ENCODE measurements at regions not wholly inside any gene's neighbourhood (a gene's known extent, or its start where the extent isn't known, plus 50 kb on each side); places are given as distances from the start of the nearest gene placed in this dataset.

GRCh38 chr1:101178688-101179491 lies 57.9 kb upstream of the S1PR1 start:
- Histone ChIP-seq H2BK12ac (ENCODE audit: low read length) (no peak overlapping the region), H3K9ac (ENCODE audit: low read depth, low read length, poor library complexity) (no peak overlapping the region), H4K8ac (ENCODE audit: low read depth, low read length) (no peak overlapping the region), H3K27ac (replicated peaks; ENCODE audit: low read length) (no peak overlapping the region), H3K18ac (ENCODE audit: low read length) (no peak overlapping the region), H2BK120ac (ENCODE audit: low read depth, low read length) (no peak overlapping the region), H3K4me3 (ENCODE audit: low read length in 2 of 2) (no peak overlapping the region), H3K14ac (ENCODE audit: low read length) (no peak overlapping the region), H3K23ac (ENCODE audit: low read depth, low read length, poor library complexity) (no peak overlapping the region), H3K9me3 (replicated peaks in 1 of 2; ENCODE audit: control insufficient read depth in 2 of 2, insufficient read depth in 1 of 2, low read depth in 1 of 2, low read length in 2 of 2) (no peaks in the 10 kb centered on the region), H3K4me1 (ENCODE audit: control insufficient read depth in 2 of 2, insufficient read depth in 1 of 2, low read depth in 1 of 2, low read length in 2 of 2) (peaks cover 5 to 6% of the 10 kb centered on the region in 2 donors), H3K79me1 (ENCODE audit: low read depth, low read length) (no peaks in the 10 kb centered on the region), H2BK5ac (ENCODE audit: low read length) (no peak overlapping the region), H2AFZ (ENCODE audit: low read length) (peak overlapping the region; percentile 43), H2AK5ac (ENCODE audit: low read depth, low read length) (no peak overlapping the region), H4K91ac (ENCODE audit: low read depth, low read length, poor library complexity) (no peak overlapping the region), H3K27me3 (ENCODE audit: control insufficient read depth in 3 of 3, insufficient read depth in 3 of 3, low read depth in 1 of 3, low read length in 3 of 3) (no peaks in the 10 kb centered on the region), H3K4me2 (ENCODE audit: insufficient read depth, low read length, poor library complexity, severe bottlenecking) (no peak overlapping the region), H3K4ac (ENCODE audit: low read length) (no peak overlapping the region), H3K36me3 (replicated peaks in 1 of 2; ENCODE audit: control insufficient read depth in 2 of 2, insufficient read depth in 2 of 2, low read length in 2 of 2) (no peaks in the 10 kb centered on the region), H2BK15ac (ENCODE audit: low read length) (no peak overlapping the region)
- no CpG with 5 or more reads among the region's 8 CpGs for WGBS, 2 donors (ENCODE audit: extremely low coverage in 2 of 2, insufficient read length in 2 of 2, insufficient replicate concordance in 1 of 2)
- DNase-seq (ENCODE audit: low spot score), result no peak

- DNase-seq (ENCODE audit: low spot score), result no peak
- Histone ChIP-seq H3K36me3 (replicated peaks in 1 of 2; ENCODE audit: control insufficient read depth in 2 of 2, insufficient read depth in 2 of 2, low read length in 2 of 2) (no peaks in the 10 kb centered on the region), H3K9me3 (replicated peaks in 1 of 2; ENCODE audit: control insufficient read depth in 2 of 2, insufficient read depth in 1 of 2, low read depth in 1 of 2, low read length in 2 of 2) (no peaks in the 10 kb centered on the region), H2AFZ (ENCODE audit: low read length) (no peak overlapping the region), H2BK15ac (ENCODE audit: low read length) (no peak overlapping the region), H3K4me1 (ENCODE audit: control insufficient read depth in 2 of 2, insufficient read depth in 1 of 2, low read depth in 1 of 2, low read length in 2 of 2) (peaks cover 5 to 6% of the 10 kb centered on the region in 2 donors), H3K27ac (replicated peaks; ENCODE audit: low read length) (no peak overlapping the region), H3K23ac (ENCODE audit: low read depth, low read length, poor library complexity) (no peak overlapping the region), H4K8ac (ENCODE audit: low read depth, low read length) (no peak overlapping the region), H3K18ac (ENCODE audit: low read length) (no peak overlapping the region), H2BK12ac (ENCODE audit: low read length) (no peak overlapping the region), H3K4ac (ENCODE audit: low read length) (no peak overlapping the region), H2BK5ac (ENCODE audit: low read length) (no peak overlapping the region), H3K27me3 (ENCODE audit: control insufficient read depth in 3 of 3, insufficient read depth in 3 of 3, low read depth in 1 of 3, low read length in 3 of 3) (no peaks in the 10 kb centered on the region), H3K4me3 (ENCODE audit: low read length in 2 of 2) (no peak overlapping the region), H3K79me1 (ENCODE audit: low read depth, low read length) (no peaks in the 10 kb centered on the region), H3K4me2 (ENCODE audit: insufficient read depth, low read length, poor library complexity, severe bottlenecking) (no peak overlapping the region), H4K91ac (ENCODE audit: low read depth, low read length, poor library complexity) (no peak overlapping the region), H3K9ac (ENCODE audit: low read depth, low read length, poor library complexity) (no peak overlapping the region), H2AK5ac (ENCODE audit: low read depth, low read length) (no peak overlapping the region), H3K14ac (ENCODE audit: low read length) (no peak overlapping the region), H2BK120ac (ENCODE audit: low read depth, low read length) (no peak overlapping the region)
- WGBS, 2 donors (ENCODE audit: extremely low coverage in 2 of 2, insufficient read length in 2 of 2, insufficient replicate concordance in 1 of 2), result no CpG with 5 or more reads among the region's 1 CpG
Measured at GRCh38 chr1:101178341-101178687, 58.5 kb upstream of the S1PR1 start.

- Histone ChIP-seq H3K9me3 (replicated peaks in 1 of 2; ENCODE audit: control insufficient read depth in 2 of 2, insufficient read depth in 1 of 2, low read depth in 1 of 2, low read length in 2 of 2) (no peaks in the 10 kb centered on the region), H4K8ac (ENCODE audit: low read depth, low read length) (no peak overlapping the region), H4K91ac (ENCODE audit: low read depth, low read length, poor library complexity) (no peak overlapping the region), H2AFZ (ENCODE audit: low read length) (no peak overlapping the region), H3K4me1 (ENCODE audit: control insufficient read depth in 2 of 2, insufficient read depth in 1 of 2, low read depth in 1 of 2, low read length in 2 of 2) (peaks cover 5 to 6% of the 10 kb centered on the region in 2 donors), H3K36me3 (replicated peaks in 1 of 2; ENCODE audit: control insufficient read depth in 2 of 2, insufficient read depth in 2 of 2, low read length in 2 of 2) (no peaks in the 10 kb centered on the region), H3K4me2 (ENCODE audit: insufficient read depth, low read length, poor library complexity, severe bottlenecking) (no peak overlapping the region), H2BK5ac (ENCODE audit: low read length) (no peak overlapping the region), H2AK5ac (ENCODE audit: low read depth, low read length) (no peak overlapping the region), H2BK12ac (ENCODE audit: low read length) (no peak overlapping the region), H3K4ac (ENCODE audit: low read length) (no peak overlapping the region), H3K4me3 (ENCODE audit: low read length in 2 of 2) (no peak overlapping the region), H3K79me1 (ENCODE audit: low read depth, low read length) (no peaks in the 10 kb centered on the region), H3K27ac (replicated peaks; ENCODE audit: low read length) (no peak overlapping the region), H3K9ac (ENCODE audit: low read depth, low read length, poor library complexity) (no peak overlapping the region), H2BK120ac (ENCODE audit: low read depth, low read length) (no peak overlapping the region), H2BK15ac (ENCODE audit: low read length) (no peak overlapping the region), H3K14ac (ENCODE audit: low read length) (no peak overlapping the region), H3K18ac (ENCODE audit: low read length) (no peak overlapping the region), H3K27me3 (ENCODE audit: control insufficient read depth in 3 of 3, insufficient read depth in 3 of 3, low read depth in 1 of 3, low read length in 3 of 3) (no peaks in the 10 kb centered on the region), H3K23ac (ENCODE audit: low read depth, low read length, poor library complexity) (no peak overlapping the region)
- DNase-seq (ENCODE audit: low spot score), result no peak
- whole genome bisulfite sequencing, 2 donors (ENCODE audit: extremely low coverage in 2 of 2, insufficient read length in 2 of 2, insufficient replicate concordance in 1 of 2), result no CpG with 5 or more reads among the region's 1 CpG
Measured at GRCh38 chr1:101175886-101176285, 60.9 kb upstream of the S1PR1 start.

- no CpG with 5 or more reads among the region's 3 CpGs for WGBS, 2 donors (ENCODE audit: extremely low coverage in 2 of 2, insufficient read length in 2 of 2, insufficient replicate concordance in 1 of 2)
- H3K4me2 ChIP-seq (ENCODE audit: insufficient read depth, low read length, poor library complexity, severe bottlenecking), result no peak overlapping the region
- H2BK12ac ChIP-seq (ENCODE audit: low read length), result no peak overlapping the region
- H3K18ac ChIP-seq (ENCODE audit: low read length), result no peak overlapping the region
- no peaks in the 10 kb centered on the region for H3K27me3 ChIP-seq (ENCODE audit: control insufficient read depth in 3 of 3, insufficient read depth in 3 of 3, low read depth in 1 of 3, low read length in 3 of 3)
- no peak overlapping the region for H3K23ac ChIP-seq (ENCODE audit: low read depth, low read length, poor library complexity)
- no peak overlapping the region for H3K27ac ChIP-seq (replicated peaks; ENCODE audit: low read length)
- no peak overlapping the region for H2BK5ac ChIP-seq (ENCODE audit: low read length)
- no peak overlapping the region for H2BK120ac ChIP-seq (ENCODE audit: low read depth, low read length)
- H3K4me3 ChIP-seq (ENCODE audit: low read length in 2 of 2), result no peak overlapping the region
- peaks cover 5 to 6% of the 10 kb centered on the region in 2 donors for H3K4me1 ChIP-seq (ENCODE audit: control insufficient read depth in 2 of 2, insufficient read depth in 1 of 2, low read depth in 1 of 2, low read length in 2 of 2)
- H4K8ac ChIP-seq (ENCODE audit: low read depth, low read length), result no peak overlapping the region
- H2AK5ac ChIP-seq (ENCODE audit: low read depth, low read length), result no peak overlapping the region
- no peaks in the 10 kb centered on the region for H3K79me1 ChIP-seq (ENCODE audit: low read depth, low read length)
- H4K91ac ChIP-seq (ENCODE audit: low read depth, low read length, poor library complexity), result no peak overlapping the region
- DNase-seq (ENCODE audit: low spot score), result no peak
- no peak overlapping the region for H2AFZ ChIP-seq (ENCODE audit: low read length)
- no peak overlapping the region for H3K9ac ChIP-seq (ENCODE audit: low read depth, low read length, poor library complexity)
- H3K36me3 ChIP-seq (replicated peaks in 1 of 2; ENCODE audit: control insufficient read depth in 2 of 2, insufficient read depth in 2 of 2, low read length in 2 of 2), result no peaks in the 10 kb centered on the region
- no peak overlapping the region for H3K14ac ChIP-seq (ENCODE audit: low read length)
- H3K4ac ChIP-seq (ENCODE audit: low read length), result no peak overlapping the region
- H2BK15ac ChIP-seq (ENCODE audit: low read length), result no peak overlapping the region
- no peaks in the 10 kb centered on the region for H3K9me3 ChIP-seq (replicated peaks in 1 of 2; ENCODE audit: control insufficient read depth in 2 of 2, insufficient read depth in 1 of 2, low read depth in 1 of 2, low read length in 2 of 2)
Measured at GRCh38 chr1:101175466-101175865, 61.4 kb upstream of the S1PR1 start.
